Skeletal muscle satellite cell (primary cell): ENCODE measurements at regions not wholly inside any gene's neighbourhood (a gene's known extent, or its start where the extent isn't known, plus 50 kb on each side); places are given as distances from the start of the nearest gene placed in this dataset.

Experiments used
- H3K27me3 ChIP-seq: 2 replicates; pipeline ENCODE4 v1.7.0; 2013; ENCODE audit warnings: low read length; ENCODE audit not compliant: control insufficient read depth, insufficient read depth
- H3K36me3 ChIP-seq: 2 replicates; pipeline ENCODE4 v1.7.0; 2013; ENCODE audit warnings: mild to moderate bottlenecking, control low read depth, low read length; ENCODE audit not compliant: insufficient read depth
- H3K4me1 ChIP-seq: 2 replicates; pipeline ENCODE4 v1.7.0; 2013; ENCODE audit warnings: low read length; ENCODE audit not compliant: control insufficient read depth, insufficient read depth
- H3K4me2 ChIP-seq: 2 replicates; pipeline ENCODE4 v1.7.0; 2013; ENCODE audit warnings: mild to moderate bottlenecking, low read length
- H3K4me3 ChIP-seq: 2 replicates; pipeline ENCODE4 v1.7.0; 2013; ENCODE audit warnings: low read length
- H3K9ac ChIP-seq: 2 replicates; pipeline ENCODE4 v1.7.0; 2013; ENCODE audit warnings: mild to moderate bottlenecking, low read depth, low read length, moderate library complexity
- H3K9me3 ChIP-seq: replicated peaks from 2 replicates; pipeline ENCODE4 v1.7.0; 2013; ENCODE audit warnings: mild to moderate bottlenecking, control low read depth, low read length

DNA sequence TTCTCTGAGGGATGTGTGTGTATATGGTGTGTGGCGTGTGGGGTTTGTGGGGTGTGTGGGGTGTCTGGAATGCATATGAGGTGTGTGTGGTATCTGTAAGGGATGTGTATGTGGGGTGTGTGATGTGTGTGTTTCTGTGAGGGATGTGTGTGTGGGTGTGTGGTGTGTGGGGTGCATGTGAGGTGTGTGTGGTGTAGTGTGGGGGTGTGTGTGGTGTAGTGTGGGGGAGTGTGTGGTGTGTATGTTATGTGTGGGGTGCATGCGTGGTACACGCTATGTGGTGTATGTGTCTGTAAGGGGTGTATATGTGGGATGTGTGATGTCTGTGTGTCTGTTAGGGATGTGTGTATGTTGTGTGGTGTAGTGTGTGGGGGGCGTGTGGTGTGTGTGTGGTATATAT lies 300.0 kb downstream of the FGF9 start:
- Histone ChIP-seq H3K4me1 (no peaks in the 10 kb centered on the region), H3K36me3 (no peaks in the 10 kb centered on the region), H3K9me3 (peaks cover 5% of the 10 kb centered on the region), H3K4me3 (no peak overlapping the region), H3K27me3 (no peaks in the 10 kb centered on the region), H3K9ac (no peak overlapping the region), H3K4me2 (no peak overlapping the region)

GRCh38 chr13:21971662-21972621 lies 301.1 kb downstream of the FGF9 start:
- H3K4me3 ChIP-seq, result no peak overlapping the region
- H3K36me3 ChIP-seq, result no peaks in the 10 kb centered on the region
- H3K9me3 ChIP-seq, result peaks cover 5% of the 10 kb centered on the region
- H3K4me2 ChIP-seq, result no peak overlapping the region
- no peaks in the 10 kb centered on the region for H3K27me3 ChIP-seq
- H3K4me1 ChIP-seq, result no peaks in the 10 kb centered on the region
- H3K9ac ChIP-seq, result no peak overlapping the region

GRCh38 chr13:21973437-21974125 lies 302.7 kb downstream of the FGF9 start:
- Histone ChIP-seq H3K4me1 (no peaks in the 10 kb centered on the region), H3K27me3 (no peaks in the 10 kb centered on the region), H3K4me3 (no peak overlapping the region), H3K9me3 (peaks cover 7% of the 10 kb centered on the region), H3K4me2 (no peak overlapping the region), H3K36me3 (no peaks in the 10 kb centered on the region), H3K9ac (no peak overlapping the region)

GRCh38 chr13:21974741-21975140 lies 303.9 kb downstream of the FGF9 start:
- Histone ChIP-seq H3K9me3 (peaks cover 8% of the 10 kb centered on the region), H3K36me3 (no peaks in the 10 kb centered on the region), H3K4me3 (no peak overlapping the region), H3K4me2 (no peak overlapping the region), H3K4me1 (no peaks in the 10 kb centered on the region), H3K9ac (no peak overlapping the region), H3K27me3 (no peaks in the 10 kb centered on the region)

- H3K27me3 ChIP-seq, result no peaks in the 10 kb centered on the region
- H3K4me3 ChIP-seq, result no peak overlapping the region
- H3K4me1 ChIP-seq, result no peaks in the 10 kb centered on the region
- no peak overlapping the region for H3K9ac ChIP-seq
- H3K9me3 ChIP-seq, result peaks cover 3% of the 10 kb centered on the region
- H3K4me2 ChIP-seq, result no peak overlapping the region
- no peaks in the 10 kb centered on the region for H3K36me3 ChIP-seq
Measured at GRCh38 chr13:21976159-21976558, 305.3 kb downstream of the FGF9 start.

DNA sequence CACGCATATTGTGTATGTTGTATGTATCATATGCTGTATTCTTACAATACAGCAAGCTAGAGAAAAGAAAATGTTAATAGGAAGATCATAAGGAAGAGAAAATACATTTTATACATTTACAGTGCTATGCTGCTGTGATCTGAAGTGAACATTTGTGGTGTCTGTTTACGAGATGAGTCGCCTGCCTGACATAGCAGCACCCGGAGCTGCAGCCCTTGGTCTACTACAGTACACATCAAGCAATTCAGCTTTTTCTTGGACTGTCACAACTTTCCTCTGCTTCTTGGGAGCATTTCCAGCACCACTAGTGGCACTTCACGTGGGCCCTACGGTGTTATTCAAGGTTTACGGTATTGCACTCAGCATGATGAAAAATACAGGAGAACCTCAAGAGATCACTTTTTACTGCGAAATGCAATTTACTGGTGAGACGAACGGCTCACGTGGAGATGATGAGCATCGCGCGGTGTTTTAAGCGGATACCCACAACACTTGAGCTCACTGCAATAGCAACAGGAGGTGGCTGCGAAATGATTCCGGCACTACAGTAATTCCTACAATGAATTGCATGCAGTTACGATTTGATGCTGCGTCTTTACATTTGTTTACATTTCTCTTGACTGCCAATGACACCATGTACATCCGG lies 308.4 kb downstream of the FGF9 start:
- no peak overlapping the region for H3K4me2 ChIP-seq
- H3K9ac ChIP-seq, result no peak overlapping the region
- H3K36me3 ChIP-seq, result no peaks in the 10 kb centered on the region
- no peaks in the 10 kb centered on the region for H3K4me1 ChIP-seq
- H3K9me3 ChIP-seq, result peaks cover 3% of the 10 kb centered on the region
- H3K4me3 ChIP-seq, result no peak overlapping the region
- H3K27me3 ChIP-seq, result no peaks in the 10 kb centered on the region

GRCh38 chr13:21980049-21980448 lies 309.2 kb downstream of the FGF9 start:
- Histone ChIP-seq H3K9me3 (peaks cover 3% of the 10 kb centered on the region), H3K9ac (no peak overlapping the region), H3K27me3 (no peaks in the 10 kb centered on the region), H3K36me3 (no peaks in the 10 kb centered on the region), H3K4me3 (no peak overlapping the region), H3K4me1 (no peaks in the 10 kb centered on the region), H3K4me2 (no peak overlapping the region)

DNA sequence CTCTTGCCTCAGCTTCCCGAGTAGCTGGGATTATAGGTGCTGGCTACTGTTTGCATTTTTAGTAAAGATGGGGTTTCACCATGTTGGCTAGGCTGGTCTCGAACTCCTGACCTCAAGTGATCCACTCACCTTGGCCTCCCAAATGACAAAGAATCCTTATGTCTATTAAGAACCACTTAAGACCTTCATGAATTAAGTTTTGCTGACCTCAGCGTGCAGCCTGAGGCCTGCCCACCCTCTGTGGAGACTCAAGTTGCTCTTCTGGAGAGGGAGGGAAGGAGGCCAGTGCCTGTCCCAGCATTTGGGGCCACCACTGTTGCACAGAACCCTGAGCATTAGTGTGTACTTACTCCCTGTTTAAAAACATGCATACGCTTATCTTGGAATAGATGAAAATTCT lies 313.3 kb downstream of the FGF9 start:
- Histone ChIP-seq H3K9me3 (no peaks in the 10 kb centered on the region), H3K4me1 (no peaks in the 10 kb centered on the region), H3K36me3 (no peaks in the 10 kb centered on the region), H3K27me3 (no peaks in the 10 kb centered on the region), H3K4me2 (no peak overlapping the region), H3K4me3 (no peak overlapping the region), H3K9ac (no peak overlapping the region)

DNA sequence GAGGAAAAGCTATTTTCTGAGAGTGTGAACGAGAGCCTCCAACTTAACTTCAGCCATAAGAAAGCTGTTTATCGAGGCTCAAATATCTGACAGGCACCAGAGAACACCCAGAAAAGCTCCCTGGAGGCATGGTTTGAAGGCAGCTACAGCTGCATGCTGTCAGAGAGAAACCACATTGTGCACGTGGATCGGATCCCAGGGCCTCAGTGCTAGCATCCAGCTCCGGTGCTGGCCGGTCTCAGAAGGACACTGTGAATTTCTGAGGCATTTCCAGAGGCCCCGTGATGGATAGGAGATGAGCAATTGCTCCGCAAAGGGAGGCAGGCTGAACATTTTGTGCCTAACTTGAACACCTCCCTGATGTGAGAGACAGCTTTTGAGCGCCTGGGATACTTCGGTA lies 315.7 kb downstream of the FGF9 start:
- H3K9me3 ChIP-seq, result no peaks in the 10 kb centered on the region
- H3K36me3 ChIP-seq, result no peaks in the 10 kb centered on the region
- H3K27me3 ChIP-seq, result no peaks in the 10 kb centered on the region
- no peak overlapping the region for H3K4me3 ChIP-seq
- no peak overlapping the region for H3K9ac ChIP-seq
- no peak overlapping the region for H3K4me2 ChIP-seq
- H3K4me1 ChIP-seq, result no peaks in the 10 kb centered on the region

DNA sequence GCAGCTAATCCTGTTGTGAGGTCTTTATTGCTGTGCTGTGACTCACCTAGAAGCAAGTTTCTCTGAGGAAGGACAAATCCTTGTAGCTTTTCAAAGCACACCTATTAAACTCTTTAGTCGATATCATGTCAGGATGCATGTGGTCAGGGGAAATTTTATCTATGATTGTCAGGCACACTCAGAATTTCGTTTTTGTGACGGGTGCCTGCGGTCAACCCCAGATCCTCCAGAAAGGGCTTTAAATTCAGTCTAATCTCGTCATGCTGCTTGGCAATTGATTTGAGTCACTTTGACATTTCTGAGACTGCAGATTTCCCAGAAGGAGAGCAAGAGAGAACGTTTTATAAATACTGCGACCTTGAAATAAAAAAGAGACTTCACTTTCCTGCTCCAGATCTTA lies 316.9 kb downstream of the FGF9 start:
- Histone ChIP-seq H3K4me2 (no peak overlapping the region), H3K36me3 (no peaks in the 10 kb centered on the region), H3K4me1 (no peaks in the 10 kb centered on the region), H3K9me3 (no peaks in the 10 kb centered on the region), H3K27me3 (no peaks in the 10 kb centered on the region), H3K4me3 (no peak overlapping the region), H3K9ac (no peak overlapping the region)

DNA sequence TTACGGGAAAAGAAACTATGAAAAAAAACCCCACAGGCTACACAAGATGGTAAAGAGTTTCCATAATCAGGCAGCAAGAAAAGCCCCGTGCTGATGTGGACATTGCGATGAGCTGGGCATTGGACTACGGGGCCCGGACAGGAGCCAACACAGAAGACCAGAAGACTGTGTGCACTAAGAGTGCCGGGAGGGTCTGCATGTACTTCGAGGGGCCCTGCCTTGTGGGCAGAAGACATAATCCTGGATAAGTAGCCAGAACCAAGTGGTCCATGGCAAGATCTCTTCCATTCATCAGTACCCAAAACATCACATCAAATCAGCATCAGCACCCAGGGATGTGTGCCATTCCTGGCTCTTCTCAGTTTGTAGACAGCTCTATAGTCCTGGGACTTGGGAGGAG lies 317.8 kb downstream of the FGF9 start:
- H3K27me3 ChIP-seq, result no peaks in the 10 kb centered on the region
- no peak overlapping the region for H3K4me2 ChIP-seq
- no peak overlapping the region for H3K9ac ChIP-seq
- H3K4me1 ChIP-seq, result no peaks in the 10 kb centered on the region
- no peaks in the 10 kb centered on the region for H3K36me3 ChIP-seq
- H3K4me3 ChIP-seq, result no peak overlapping the region
- H3K9me3 ChIP-seq, result no peaks in the 10 kb centered on the region
